Neural cell (in vitro differentiated cells): ENCODE measurements at regions not wholly inside any gene's neighbourhood (a gene's known extent, or its start where the extent isn't known, plus 50 kb on each side); places are given as distances from the start of the nearest gene placed in this dataset.
"Not testable (repeated sequence)": the region's sequence is repeated elsewhere in the genome, so short reads cannot be mapped to it uniquely, and the experiment has no call there.

Source experiments
- H2AFZ ChIP-seq: fragments of 200-600, 300-800 bp; sonication (generic), shearing (Covaris generic); 2 replicates; pipeline ENCODE4 v1.6.0; 2014; ENCODE audit warnings: low read depth, mild to moderate bottlenecking, antibody characterized with exemption, low read length, moderate library complexity
- H3F3A ChIP-seq: fragments of 200-600 bp; shearing (Covaris generic); 2 replicates; pipeline ENCODE4 v1.6.1; 2016; ENCODE audit warnings: mild to moderate bottlenecking, moderate library complexity, mixed read lengths, antibody characterized with exemption, low read length; ENCODE audit not compliant: insufficient read depth, poor library complexity, severe bottlenecking
- H3K27ac ChIP-seq: fragments of 200-600, 300-800 bp; sonication (generic), shearing (Covaris generic); 2 replicates; pipeline ENCODE4 v1.5.1; 2014; ENCODE audit warnings: mild to moderate bottlenecking, low read length, moderate library complexity
- H3K27me3 ChIP-seq: fragments of 300-800, 200-600 bp; sonication (generic), shearing (Covaris generic); 2 replicates; pipeline ENCODE4 v1.6.0; 2014; ENCODE audit warnings: mild to moderate bottlenecking, low read depth, low read length, moderate library complexity; ENCODE audit not compliant: insufficient read depth
- H3K36me3 ChIP-seq: fragments of 300-800, 200-600 bp; sonication (generic), shearing (Covaris generic); 2 replicates; pipeline ENCODE4 v1.5.1; 2014; ENCODE audit warnings: mild to moderate bottlenecking, antibody characterized with exemption, low read length, moderate library complexity; ENCODE audit not compliant: insufficient read depth
- H3K4me2 ChIP-seq: fragments of 300-800, 200-600 bp; sonication (generic), shearing (Covaris generic); 2 replicates; pipeline ENCODE4 v1.6.0; 2014; ENCODE audit warnings: mild to moderate bottlenecking, low read length
- H3K4me3 ChIP-seq: fragments of 300-800, 200-600 bp; sonication (generic), shearing (Covaris generic); 2 replicates; pipeline ENCODE4 v1.5.1; 2014; ENCODE audit warnings: mild to moderate bottlenecking, low read length, moderate library complexity
- H3K79me2 ChIP-seq: fragments of 200-600 bp; shearing (Covaris generic); replicated peaks from 2 replicates; pipeline ENCODE4 v1.6.0; 2014; ENCODE audit warnings: mild to moderate bottlenecking, low read length, moderate library complexity; ENCODE audit not compliant: insufficient read depth
- H3K9ac ChIP-seq: fragments of 300-800, 200-600 bp; sonication (generic), shearing (Covaris generic); 2 replicates; pipeline ENCODE4 v1.6.1; 2016; ENCODE audit warnings: mild to moderate bottlenecking, low read length, mixed read lengths
- H3K9me2 ChIP-seq: fragments of 200-600 bp; shearing (Covaris generic); 2 replicates; pipeline ENCODE4 v1.6.1; 2016; ENCODE audit warnings: mild to moderate bottlenecking, low read length, mixed read lengths; ENCODE audit not compliant: insufficient read depth
- H3K9me3 ChIP-seq: fragments of 200-600, 300-800 bp; sonication (generic), shearing (Covaris generic); 2 replicates; pipeline ENCODE4 v1.6.1; 2016; ENCODE audit warnings: mild to moderate bottlenecking, mixed run types, low read length, moderate library complexity, mixed read lengths
- H4K20me1 ChIP-seq: fragments of 200-600 bp; shearing (Covaris generic); 2 replicates; pipeline ENCODE4 v1.6.1; 2016; ENCODE audit warnings: mild to moderate bottlenecking, mixed run types; ENCODE audit not compliant: insufficient read depth
- EP300 ChIP-seq: fragments of 450-650 bp; conservative IDR thresholded peaks from 2 replicates; pipeline ENCODE4 v1.6.1; 2014; ENCODE audit warnings: antibody characterized with exemption, mild to moderate bottlenecking, moderate library complexity; ENCODE audit not compliant: poor library complexity, severe bottlenecking
- EZH2 ChIP-seq: fragments of 200-600, 300-800 bp; shearing (Covaris generic), sonication (generic); IDR thresholded peaks from 2 replicates; pipeline ENCODE4 v1.6.1; 2014; ENCODE audit warnings: antibody characterized with exemption, low read length, borderline replicate concordance, mild to moderate bottlenecking; ENCODE audit not compliant: insufficient read depth, poor library complexity, severe bottlenecking
- MXI1 ChIP-seq: fragments of 450-650 bp; conservative IDR thresholded peaks from 2 replicates; pipeline ENCODE4 v1.6.1; 2014; ENCODE audit warnings: antibody characterized with exemption, mild to moderate bottlenecking; ENCODE audit not compliant: poor library complexity, severe bottlenecking
- POLR2AphosphoS5 ChIP-seq: IDR thresholded peaks from 2 replicates; pipeline ENCODE4 v1.6.1; 2012
- RAD21 ChIP-seq: fragments of 450-650 bp; conservative IDR thresholded peaks from 2 replicates; pipeline ENCODE4 v1.6.1; 2014; ENCODE audit warnings: antibody characterized with exemption, mild to moderate bottlenecking, moderate library complexity
- SMC3 ChIP-seq: fragments of 450-650 bp; conservative IDR thresholded peaks from 2 replicates; pipeline ENCODE4 v1.6.1; 2014; ENCODE audit warnings: antibody characterized with exemption, mild to moderate bottlenecking, moderate library complexity; ENCODE audit not compliant: poor library complexity
- TAF1 ChIP-seq: IDR thresholded peaks from 2 replicates; pipeline ENCODE4 v1.6.1; 2012; ENCODE audit warnings: low read depth
- TF ChIP-seq, protein P1 (sequence below): IDR thresholded peaks from 2 replicates; pipeline ENCODE4 v1.6.1; 2012; ENCODE audit warnings: borderline replicate concordance

DNA sequence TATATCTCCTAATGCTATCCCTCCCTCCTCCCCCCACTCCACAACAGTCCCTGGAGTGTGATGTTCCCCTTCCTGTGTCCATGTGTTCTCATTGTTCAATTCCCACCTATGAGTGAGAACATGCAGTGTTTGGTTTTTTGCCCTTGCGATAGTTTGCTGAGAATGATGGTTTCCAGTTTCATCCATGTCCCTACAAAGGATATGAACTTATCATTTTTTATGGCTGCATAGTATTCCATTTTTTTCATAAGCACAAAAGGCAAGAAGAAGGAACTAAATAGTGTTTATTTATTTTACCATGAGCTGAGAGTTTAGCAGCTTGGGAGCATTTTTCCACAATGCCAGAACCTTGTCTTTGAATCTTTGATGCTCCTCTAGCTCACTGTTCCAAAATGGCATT, 113.6 kb upstream of the OR4E1 start:
- H3K36me3 ChIP-seq, H2AFZ ChIP-seq, H3K79me2 ChIP-seq, H3K9ac ChIP-seq, H3K4me3 ChIP-seq, H4K20me1 ChIP-seq, H3K9me3 ChIP-seq, H3K27ac ChIP-seq, H3K27me3 ChIP-seq, H3K4me2 ChIP-seq, H3K9me2 ChIP-seq, H3F3A ChIP-seq: not testable (repeated sequence)

DNA sequence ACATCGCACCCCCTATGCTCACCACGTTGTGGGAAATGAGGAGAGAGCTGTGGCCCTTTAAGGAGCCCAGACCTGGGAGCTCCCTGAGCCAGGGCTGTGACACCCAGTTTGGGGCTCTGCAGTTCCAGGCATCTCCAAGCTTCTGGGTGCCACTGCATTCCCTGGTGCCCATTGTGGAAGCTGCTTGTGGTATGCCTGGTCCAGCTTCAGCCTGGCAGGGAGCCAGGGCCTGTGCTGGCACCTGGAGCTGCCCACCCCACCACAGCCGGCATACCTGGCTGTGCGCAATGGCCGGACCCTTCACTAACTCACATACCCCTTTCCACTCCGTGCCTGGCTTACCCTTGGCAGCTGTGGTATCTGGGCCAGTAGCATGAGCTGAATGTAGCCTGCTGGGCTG, 107.9 kb upstream of the OR4E1 start:
- TF ChIP-seq EP300 (no peak), RAD21 (no peak)

DNA sequence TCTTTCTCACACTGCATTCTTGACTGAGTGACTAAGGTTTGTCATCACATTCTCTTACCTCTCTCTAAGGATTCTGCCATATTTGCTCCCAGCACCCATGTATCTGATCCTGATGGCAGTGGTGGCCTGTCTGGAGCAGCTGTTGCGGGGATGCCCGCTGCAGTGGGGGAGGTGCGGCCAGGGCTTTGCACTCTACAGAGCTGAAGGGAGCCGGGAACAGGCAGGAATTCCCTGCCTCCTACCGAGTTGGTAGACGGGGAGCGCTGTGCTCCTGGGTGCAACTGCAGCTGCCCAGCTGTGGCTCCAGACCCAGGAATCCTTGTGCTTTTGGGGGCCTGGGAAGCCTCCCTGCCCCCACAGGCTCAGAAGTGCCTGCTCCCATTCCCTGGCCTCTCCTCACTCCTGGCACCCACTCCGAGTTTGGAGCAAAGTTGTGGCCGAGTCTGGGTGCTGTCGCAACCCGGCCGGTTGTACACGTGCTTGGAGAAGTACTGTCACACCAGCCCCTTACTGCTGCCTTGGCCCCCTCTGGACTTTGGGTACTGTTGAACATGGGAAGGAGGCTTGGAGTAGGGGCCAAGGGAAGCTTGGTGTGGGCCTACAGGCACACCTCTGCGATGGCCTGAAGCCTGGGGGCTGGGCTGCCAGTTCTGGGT, 106.9 kb upstream of the OR4E1 start:
- H4K20me1 ChIP-seq, result no peaks in the 10 kb centered on the region
- no peak overlapping the region for H3K4me3 ChIP-seq
- no peak overlapping the region for H3K9ac ChIP-seq
- no peak overlapping the region for H3K27ac ChIP-seq
- no peaks in the 10 kb centered on the region for H3K27me3 ChIP-seq
- H3K36me3 ChIP-seq, result no peaks in the 10 kb centered on the region
- TF ChIP-seq SMC3, result no peak
- TF ChIP-seq, protein P1, sequence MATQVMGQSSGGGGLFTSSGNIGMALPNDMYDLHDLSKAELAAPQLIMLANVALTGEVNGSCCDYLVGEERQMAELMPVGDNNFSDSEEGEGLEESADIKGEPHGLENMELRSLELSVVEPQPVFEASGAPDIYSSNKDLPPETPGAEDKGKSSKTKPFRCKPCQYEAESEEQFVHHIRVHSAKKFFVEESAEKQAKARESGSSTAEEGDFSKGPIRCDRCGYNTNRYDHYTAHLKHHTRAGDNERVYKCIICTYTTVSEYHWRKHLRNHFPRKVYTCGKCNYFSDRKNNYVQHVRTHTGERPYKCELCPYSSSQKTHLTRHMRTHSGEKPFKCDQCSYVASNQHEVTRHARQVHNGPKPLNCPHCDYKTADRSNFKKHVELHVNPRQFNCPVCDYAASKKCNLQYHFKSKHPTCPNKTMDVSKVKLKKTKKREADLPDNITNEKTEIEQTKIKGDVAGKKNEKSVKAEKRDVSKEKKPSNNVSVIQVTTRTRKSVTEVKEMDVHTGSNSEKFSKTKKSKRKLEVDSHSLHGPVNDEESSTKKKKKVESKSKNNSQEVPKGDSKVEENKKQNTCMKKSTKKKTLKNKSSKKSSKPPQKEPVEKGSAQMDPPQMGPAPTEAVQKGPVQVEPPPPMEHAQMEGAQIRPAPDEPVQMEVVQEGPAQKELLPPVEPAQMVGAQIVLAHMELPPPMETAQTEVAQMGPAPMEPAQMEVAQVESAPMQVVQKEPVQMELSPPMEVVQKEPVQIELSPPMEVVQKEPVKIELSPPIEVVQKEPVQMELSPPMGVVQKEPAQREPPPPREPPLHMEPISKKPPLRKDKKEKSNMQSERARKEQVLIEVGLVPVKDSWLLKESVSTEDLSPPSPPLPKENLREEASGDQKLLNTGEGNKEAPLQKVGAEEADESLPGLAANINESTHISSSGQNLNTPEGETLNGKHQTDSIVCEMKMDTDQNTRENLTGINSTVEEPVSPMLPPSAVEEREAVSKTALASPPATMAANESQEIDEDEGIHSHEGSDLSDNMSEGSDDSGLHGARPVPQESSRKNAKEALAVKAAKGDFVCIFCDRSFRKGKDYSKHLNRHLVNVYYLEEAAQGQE, result no peak
- TF ChIP-seq POLR2AphosphoS5, result no peak
- no peak for TF ChIP-seq EZH2
- TF ChIP-seq EP300, result no peak
- no peak for TF ChIP-seq TAF1
- no peak for TF ChIP-seq MXI1
- no peaks in the 10 kb centered on the region for H3K79me2 ChIP-seq
- no peak overlapping the region for H2AFZ ChIP-seq
- H3K9me2 ChIP-seq, result no peaks in the 10 kb centered on the region
- H3K9me3 ChIP-seq, result no peaks in the 10 kb centered on the region
- H3F3A ChIP-seq, result no peaks in the 10 kb centered on the region
- H3K4me2 ChIP-seq, result no peak overlapping the region

More for the DNA sequence above, 107.9 kb upstream of the OR4E1 start:
- Histone ChIP-seq H3K4me3 (no peak overlapping the region), H3K4me2 (no peak overlapping the region), H3F3A (no peaks in the 10 kb centered on the region), H3K9me2 (no peaks in the 10 kb centered on the region), H3K27me3 (no peaks in the 10 kb centered on the region), H3K36me3 (no peaks in the 10 kb centered on the region), H3K9ac (no peak overlapping the region), H3K27ac (no peak overlapping the region), H4K20me1 (no peaks in the 10 kb centered on the region), H3K9me3 (no peaks in the 10 kb centered on the region), H3K79me2 (no peaks in the 10 kb centered on the region), H2AFZ (no peak overlapping the region)
